OCI-LY7 (cell line): ENCODE measurements at regions not wholly inside any gene's neighbourhood (a gene's known extent, or its start where the extent isn't known, plus 50 kb on each side); places are given as distances from the start of the nearest gene placed in this dataset.

Source experiments
- CTCF ChIP-seq: fragments of 200-600 bp; sonication (generic); conservative IDR thresholded peaks from 2 replicates; pipeline ENCODE4 v1.5.1; 2014; ENCODE audit warnings: mild to moderate bottlenecking, antibody characterized with exemption, low read length, moderate library complexity, mixed read lengths
- EZH2phosphoT487 ChIP-seq: fragments of 200-600 bp; sonication (generic); IDR thresholded peaks from 2 replicates; pipeline ENCODE4 v1.6.1; 2018; ENCODE audit warnings: low read depth, borderline replicate concordance, mild to moderate bottlenecking, mixed run types, antibody characterized with exemption, low read length, moderate library complexity, mixed read lengths

- TF ChIP-seq CTCF = no peak
- no peak for TF ChIP-seq EZH2phosphoT487
These were observed 148.9 kb upstream of the PEX5L start for GRCh38 chr3:180185650-180186049.
